CMK (cell line): ENCODE measurements at regions not wholly inside any gene's neighbourhood (a gene's known extent, or its start where the extent isn't known, plus 50 kb on each side); places are given as distances from the start of the nearest gene placed in this dataset.
A peak's percentile ranks its signal among the peaks of the same experiment; 100 is the strongest.

Source experiments
- DNase-seq: peaks from one replicate; pipeline ENCODE4 v3.0.0-alpha.2; 2010; ENCODE audit warnings: low read depth

DNA sequence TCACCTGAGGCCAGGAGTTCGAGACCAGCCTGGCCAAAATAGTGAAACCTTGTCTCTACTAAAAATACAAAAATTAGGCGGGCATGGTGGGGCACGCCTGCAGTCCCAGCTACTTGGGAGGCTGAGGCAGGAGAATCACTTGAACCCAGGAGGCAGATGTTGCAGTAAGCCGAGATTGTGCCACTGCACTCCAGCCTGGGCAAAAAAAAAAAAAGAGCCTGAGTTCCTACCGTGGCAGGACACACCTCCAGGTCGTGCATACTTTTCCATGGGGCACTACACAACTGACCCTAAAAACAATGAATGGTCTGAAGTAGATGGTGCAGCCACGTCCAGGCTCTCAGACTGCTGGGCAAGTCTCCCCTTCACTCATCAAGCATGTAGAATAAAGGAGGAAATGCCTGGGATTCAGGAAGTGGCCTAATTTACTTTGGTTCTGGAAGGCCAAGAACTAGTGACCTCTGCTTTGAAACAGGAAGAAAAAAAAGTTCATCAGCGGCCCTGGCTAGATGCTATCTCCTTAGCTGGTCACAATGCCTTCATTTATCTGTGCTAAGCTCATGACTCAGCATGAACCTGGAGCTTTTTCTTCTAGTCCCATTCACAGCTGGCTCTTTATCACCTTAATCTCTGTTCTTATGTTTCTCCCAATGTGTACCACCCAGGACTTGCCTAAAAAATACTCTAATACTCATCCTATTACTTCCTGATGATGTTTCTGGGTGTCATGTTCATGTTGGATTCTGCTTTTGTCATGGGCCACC is 55.8 kb upstream of the OR6J1 start:
- peak; percentile 37 for DNase-seq

GRCh38 chr14:22713631-22713950 is 52.9 kb upstream of the OXA1L start:
- no peak for DNase-seq

- no peak for DNase-seq
These were observed 51.2 kb upstream of the OXA1L start for GRCh38 chr14:22715186-22715812.

DNA sequence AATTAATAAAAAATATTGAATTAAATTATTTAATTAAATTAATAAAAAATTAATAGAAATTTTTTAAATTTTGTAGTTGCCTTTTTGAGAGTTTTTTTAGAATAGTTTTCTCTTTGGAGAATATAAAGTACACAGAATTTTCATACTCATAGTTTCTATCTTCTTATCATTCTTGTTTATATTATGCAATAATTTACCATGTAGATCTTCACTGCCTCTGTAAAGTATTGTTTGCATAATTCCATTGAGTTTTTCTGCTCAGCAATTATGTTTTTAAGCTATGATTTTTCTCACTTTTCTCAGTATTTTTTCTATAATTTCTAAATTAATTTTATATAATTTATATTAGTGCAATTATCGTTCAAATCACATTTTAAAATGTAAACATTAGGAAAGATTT is 50.6 kb upstream of the OXA1L start:
- DNase-seq, result no peak
